Activated CD4-positive, alpha-beta T cell treated with anti-CD3 and anti-CD28 coated beads, Interleukin-2, amount 10 ng/mL, durations not matched to agents 7 days and 5 days (primary cell): ENCODE measurements at regions not wholly inside any gene's neighbourhood (a gene's known extent, or its start where the extent isn't known, plus 50 kb on each side); places are given as distances from the start of the nearest gene placed in this dataset.

Experiments
- CTCF ChIA-PET: fragments of 350-600 bp; sonication (Branson Sonifier 250); formaldehyde crosslinking; loops from one replicate; lab custom pipeline; 2021; ENCODE audit warnings: antibody characterized with exemption; lab: Charles Lee
- POLR2A ChIA-PET: fragments of 350-600 bp; sonication (Branson Sonifier 250); formaldehyde crosslinking; loops from one replicate; lab custom pipeline; 2021; ENCODE audit warnings: antibody characterized with exemption; lab: Charles Lee
- DNase-seq: peaks from one replicate; pipeline ENCODE4 v3.0.0-alpha.2; 2020
- H3K27ac Mint-ChIP-seq: one replicate; pipeline ENCODE4 v1.8.0; 2021; ENCODE audit warnings: mild to moderate bottlenecking, moderate library complexity, mixed read lengths
- H3K27me3 Mint-ChIP-seq: one replicate; pipeline ENCODE4 v1.8.0; 2021; ENCODE audit warnings: mixed read lengths
- H3K36me3 Mint-ChIP-seq: one replicate; pipeline ENCODE4 v1.8.0; 2021; ENCODE audit warnings: low read depth, mixed read lengths
- H3K4me1 Mint-ChIP-seq: one replicate; pipeline ENCODE4 v1.8.0; 2021; ENCODE audit warnings: mixed read lengths
- H3K4me3 Mint-ChIP-seq: one replicate; pipeline ENCODE4 v1.8.0; 2021; ENCODE audit warnings: mild to moderate bottlenecking, moderate library complexity, mixed read lengths
- H3K9me3 Mint-ChIP-seq: one replicate; pipeline ENCODE4 v1.8.0; 2021; ENCODE audit warnings: mixed read lengths

DNA sequence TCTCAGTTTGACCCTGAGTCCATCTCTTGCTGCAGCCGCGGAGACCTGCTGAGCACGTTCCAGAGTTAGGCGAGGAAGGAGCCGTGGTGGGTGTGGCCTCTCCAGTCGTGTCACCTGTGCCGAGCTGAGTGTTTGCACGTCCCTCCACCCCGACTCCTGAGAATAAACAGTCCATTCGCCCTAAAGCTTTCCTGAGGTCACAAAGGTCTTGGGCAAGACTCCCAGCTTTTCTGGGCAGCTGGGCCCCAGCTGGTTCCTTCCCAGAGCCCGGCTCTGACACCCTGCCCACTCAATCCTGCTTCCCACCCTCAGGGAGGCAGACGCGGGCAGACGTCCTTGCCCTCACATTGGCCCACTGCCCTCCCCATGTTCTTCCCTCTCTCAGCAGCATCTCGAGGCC is 142.2 kb downstream of the KCTD15 start:
- CTCF ChIA-PET, result no interaction called here

DNA sequence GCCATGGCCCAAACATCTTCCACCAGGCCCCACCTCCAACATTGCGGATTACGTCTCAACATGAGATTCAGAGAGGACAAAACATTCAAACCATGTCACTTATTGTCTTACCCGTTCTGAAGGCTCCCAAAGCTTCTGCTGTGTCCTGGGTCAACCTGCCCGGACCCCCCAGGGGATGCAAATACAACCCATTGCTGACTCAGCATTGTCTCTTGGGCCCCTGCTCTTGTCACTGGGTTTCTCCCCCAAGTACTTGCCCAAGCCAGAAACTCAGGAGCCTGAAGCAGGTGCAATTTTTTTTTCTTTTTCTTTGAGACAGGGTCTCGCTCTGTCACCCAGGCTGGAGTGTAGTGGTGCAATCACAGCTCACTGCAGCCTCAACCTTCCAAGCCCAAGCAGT is 144.5 kb downstream of the KCTD15 start:
- no peak for DNase-seq
- no peaks in the 10 kb centered on the region for H3K36me3 Mint-ChIP-seq
- H3K4me1 Mint-ChIP-seq, result no peaks in the 10 kb centered on the region
- ChIA-PET POLR2A (no interaction called here), CTCF (no interaction called here)
- H3K27ac Mint-ChIP-seq, result no peak overlapping the region
- H3K9me3 Mint-ChIP-seq, result no peaks in the 10 kb centered on the region
- no peak overlapping the region for H3K4me3 Mint-ChIP-seq
- no peaks in the 10 kb centered on the region for H3K27me3 Mint-ChIP-seq

More for the DNA sequence above, 142.2 kb downstream of the KCTD15 start:
- Mint-ChIP-seq H3K27me3 (no peaks in the 10 kb centered on the region), H3K4me1 (no peaks in the 10 kb centered on the region), H3K27ac (no peak overlapping the region), H3K4me3 (no peak overlapping the region), H3K9me3 (peaks cover 2% of the 10 kb centered on the region), H3K36me3 (no peaks in the 10 kb centered on the region)
- no peak for DNase-seq
- POLR2A ChIA-PET, result no interaction called here

DNA sequence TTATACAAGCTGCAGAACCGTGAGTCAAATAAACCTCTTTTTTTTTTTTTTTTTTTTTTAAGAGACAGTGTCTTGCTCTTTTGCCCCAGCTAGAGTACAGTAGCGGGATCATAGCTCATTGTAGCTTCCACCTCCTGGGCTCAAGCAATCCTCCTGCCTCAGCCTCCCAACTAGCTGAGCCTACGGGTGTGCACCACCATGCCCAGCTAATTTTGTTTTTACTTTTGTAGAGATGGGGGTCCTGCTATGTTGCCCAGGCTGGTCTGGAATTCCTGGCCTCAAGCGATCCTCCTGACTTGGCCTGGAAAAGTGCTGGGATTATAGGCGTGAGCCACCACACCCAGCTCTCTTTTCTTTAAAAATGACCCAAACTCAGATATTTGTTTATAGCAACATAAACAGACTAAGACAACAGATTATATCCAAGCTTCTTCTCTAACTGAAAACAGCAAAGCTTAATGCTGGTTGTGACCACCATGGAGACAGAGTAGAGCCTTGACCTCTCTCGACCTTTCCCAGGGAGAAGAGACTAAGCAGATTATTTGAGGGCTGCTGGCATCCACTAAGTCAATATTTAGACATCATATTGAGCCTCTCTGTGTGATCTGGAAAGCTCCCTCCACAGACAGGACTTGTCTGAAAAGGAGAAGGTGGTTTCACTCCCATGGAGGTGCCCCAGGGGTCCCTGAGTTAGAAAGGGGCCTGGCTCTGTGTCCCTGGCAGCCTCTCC is 150.0 kb downstream of the KCTD15 start:
- CTCF ChIA-PET, result interaction anchor here (0.6 to 1.7 kb wide), 3 partner anchors 11 to 66 kb away, joined by 3 to 6 read pairs (median 4); no protein-coding TSS in a partner anchor
- DNase-seq, result no peak
- H3K9me3 Mint-ChIP-seq, result no peaks in the 10 kb centered on the region
- no peak overlapping the region for H3K27ac Mint-ChIP-seq
- POLR2A ChIA-PET, result no interaction called here
- no peaks in the 10 kb centered on the region for H3K27me3 Mint-ChIP-seq
- no peaks in the 10 kb centered on the region for H3K4me1 Mint-ChIP-seq
- H3K4me3 Mint-ChIP-seq, result no peak overlapping the region
- H3K36me3 Mint-ChIP-seq, result no peaks in the 10 kb centered on the region

DNA sequence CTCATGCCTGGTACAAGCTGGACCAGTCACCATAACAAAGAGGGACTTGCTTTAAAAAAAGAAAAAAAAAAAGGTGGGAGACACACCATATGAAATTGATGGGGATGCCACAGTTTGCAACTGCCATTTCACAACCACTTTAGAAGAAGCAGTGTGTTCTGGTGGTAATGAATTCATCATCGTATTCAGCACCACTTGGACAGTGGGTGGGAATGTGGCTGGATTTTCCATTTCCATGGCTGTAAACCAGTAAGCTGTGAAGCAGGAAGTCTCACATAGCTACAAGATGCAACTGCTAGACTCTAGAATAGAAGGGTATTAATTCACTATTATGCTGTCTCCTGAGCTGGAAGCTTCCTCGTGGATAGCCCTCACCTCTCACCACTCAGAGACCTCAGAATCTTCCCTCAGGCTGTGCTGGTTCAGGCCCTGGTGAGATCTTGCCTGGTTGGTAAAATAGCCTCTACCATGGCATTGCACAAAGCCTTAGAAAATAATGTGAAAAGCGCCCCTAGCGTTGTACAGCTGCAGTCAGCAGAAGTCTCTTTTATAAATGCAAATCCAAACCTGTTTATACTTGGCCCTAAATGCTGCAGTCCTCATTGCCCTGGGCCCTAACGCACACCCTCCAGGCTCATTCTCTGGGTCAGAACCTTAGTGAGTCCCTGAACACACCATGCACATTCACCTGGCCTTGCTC is 150.7 kb downstream of the KCTD15 start:
- no peak overlapping the region for H3K4me3 Mint-ChIP-seq
- no peak for DNase-seq
- H3K9me3 Mint-ChIP-seq, result no peaks in the 10 kb centered on the region
- H3K4me1 Mint-ChIP-seq, result no peaks in the 10 kb centered on the region
- no peaks in the 10 kb centered on the region for H3K27me3 Mint-ChIP-seq
- no peaks in the 10 kb centered on the region for H3K36me3 Mint-ChIP-seq
- ChIA-PET POLR2A (no interaction called here), CTCF (interaction anchor here (0.8 kb wide), 1 partner anchor 38 kb away, joined by 3 read pairs; no protein-coding TSS in a partner anchor)
- H3K27ac Mint-ChIP-seq, result no peak overlapping the region

DNA sequence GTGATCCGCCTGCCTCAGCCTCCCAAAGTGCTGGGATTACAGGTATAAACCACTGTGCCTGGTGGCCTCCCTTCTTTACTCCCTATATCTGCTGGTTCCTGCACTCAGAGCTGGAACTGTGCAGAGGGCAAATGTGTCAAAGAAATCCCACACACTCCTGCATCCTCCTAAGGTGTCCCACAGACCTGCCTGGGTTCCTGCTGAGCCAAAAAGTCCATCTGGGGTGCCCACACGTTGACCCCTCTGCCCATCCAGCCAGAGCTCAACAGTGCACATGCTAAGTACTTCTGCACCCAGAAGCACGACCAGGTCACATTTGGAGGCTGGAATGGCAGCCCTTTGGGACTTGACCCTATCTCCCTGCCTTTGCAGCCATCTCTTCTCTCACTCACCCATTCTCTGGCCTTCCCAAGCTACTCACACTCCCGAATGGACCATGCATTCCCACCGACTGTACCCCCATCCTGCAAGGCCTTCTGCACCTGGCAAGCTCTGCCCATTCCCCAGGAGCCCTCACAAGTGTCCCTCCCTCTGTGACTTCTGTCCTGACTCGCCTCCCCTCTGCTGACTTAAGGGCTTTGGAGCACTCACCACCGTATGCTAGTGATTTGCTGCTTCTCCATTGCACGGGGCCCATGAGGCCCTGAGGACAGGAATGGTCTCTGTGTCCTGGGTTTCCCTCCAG is 152.1 kb downstream of the KCTD15 start:
- H3K4me1 Mint-ChIP-seq, result no peaks in the 10 kb centered on the region
- POLR2A ChIA-PET, result no interaction called here
- CTCF ChIA-PET, result no interaction called here
- no peaks in the 10 kb centered on the region for H3K36me3 Mint-ChIP-seq
- no peaks in the 10 kb centered on the region for H3K27me3 Mint-ChIP-seq
- no peak overlapping the region for H3K4me3 Mint-ChIP-seq
- DNase-seq, result no peak
- no peak overlapping the region for H3K27ac Mint-ChIP-seq
- H3K9me3 Mint-ChIP-seq, result no peaks in the 10 kb centered on the region

DNA sequence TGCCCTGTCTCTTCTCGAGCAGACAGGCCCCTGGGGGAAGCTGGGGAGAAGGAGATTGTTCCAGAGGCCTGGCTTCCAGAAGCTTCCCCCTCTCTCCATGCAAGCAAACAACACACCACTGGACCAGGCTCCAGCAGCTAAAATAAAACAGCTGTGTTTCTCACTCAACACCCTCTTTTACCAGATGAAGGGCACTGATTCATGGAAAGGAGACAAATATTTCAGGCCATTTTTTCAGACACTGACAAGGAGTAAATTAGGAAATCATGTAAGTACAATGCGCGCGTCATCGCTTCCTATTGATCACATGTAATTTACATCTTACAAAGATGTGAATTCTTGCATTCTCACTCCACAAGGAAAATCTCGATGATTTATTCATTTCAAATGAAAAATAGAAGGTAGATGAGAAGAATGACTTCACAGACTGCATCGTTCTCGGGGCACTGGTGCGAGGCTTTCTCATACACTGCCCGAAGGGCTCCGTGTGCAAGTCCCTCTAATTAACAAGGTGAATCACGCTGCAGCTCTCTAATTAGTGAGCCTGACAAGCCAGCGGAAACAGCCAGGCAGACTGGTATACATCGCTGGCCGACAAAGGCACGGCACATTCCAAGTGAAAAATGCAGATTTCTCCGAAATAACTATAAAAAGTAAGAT is 153.6 kb downstream of the KCTD15 start:
- ChIA-PET POLR2A (no interaction called here), CTCF (no interaction called here)
- Mint-ChIP-seq H3K9me3 (no peaks in the 10 kb centered on the region), H3K27ac (no peak overlapping the region), H3K4me1 (no peaks in the 10 kb centered on the region), H3K4me3 (no peak overlapping the region), H3K27me3 (no peaks in the 10 kb centered on the region), H3K36me3 (no peaks in the 10 kb centered on the region)
- no peak for DNase-seq

DNA sequence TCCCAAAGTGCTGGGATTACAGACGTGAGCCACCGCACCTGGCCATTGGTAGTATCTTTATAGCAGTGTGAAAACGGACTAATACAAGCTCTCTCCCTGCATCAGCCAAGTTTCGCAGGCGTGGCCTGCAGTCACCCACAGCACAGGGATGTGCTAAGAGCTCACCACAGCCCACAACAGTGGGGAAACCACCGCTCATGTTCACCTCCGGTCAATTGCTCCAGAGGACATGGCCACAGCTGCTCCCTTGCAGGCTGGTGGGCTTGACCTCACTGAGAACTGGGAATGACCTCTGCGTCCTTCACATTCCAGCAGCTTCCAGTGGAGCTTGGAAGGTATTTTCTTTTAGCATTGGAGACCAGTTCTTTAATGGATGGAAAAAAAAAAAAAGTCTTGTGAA is 156.4 kb downstream of the KCTD15 start:
- DNase-seq, result no peak
- POLR2A ChIA-PET, result no interaction called here
- H3K36me3 Mint-ChIP-seq, result no peaks in the 10 kb centered on the region
- no peaks in the 10 kb centered on the region for H3K9me3 Mint-ChIP-seq
- H3K4me1 Mint-ChIP-seq, result no peaks in the 10 kb centered on the region
- no peaks in the 10 kb centered on the region for H3K27me3 Mint-ChIP-seq
- CTCF ChIA-PET, result no interaction called here
- no peak overlapping the region for H3K4me3 Mint-ChIP-seq
- no peak overlapping the region for H3K27ac Mint-ChIP-seq

DNA sequence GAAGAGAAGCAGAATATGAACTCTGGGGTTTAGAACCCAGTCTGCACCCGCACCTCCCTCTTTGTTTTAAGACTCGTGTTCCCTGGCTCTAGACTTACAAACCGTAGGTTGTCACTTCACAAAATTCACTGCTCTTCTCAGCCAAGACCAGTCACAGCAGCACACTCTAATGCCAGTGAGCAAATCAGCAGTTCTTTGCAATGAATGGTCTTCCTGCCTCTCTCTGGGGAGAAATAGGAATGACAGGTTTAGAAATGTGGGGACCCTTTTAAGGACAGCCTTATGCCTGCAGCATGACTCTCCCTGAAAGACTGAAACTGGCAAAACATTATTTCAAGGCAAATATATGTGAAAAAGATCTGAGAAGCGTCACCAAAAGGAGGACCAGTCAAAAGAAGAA is 156.9 kb downstream of the KCTD15 start:
- Mint-ChIP-seq H3K27ac (no peak overlapping the region), H3K36me3 (no peaks in the 10 kb centered on the region), H3K4me1 (no peaks in the 10 kb centered on the region), H3K4me3 (no peak overlapping the region), H3K27me3 (no peaks in the 10 kb centered on the region), H3K9me3 (no peaks in the 10 kb centered on the region)
- ChIA-PET CTCF (no interaction called here), POLR2A (no interaction called here)
- DNase-seq, result no peak

DNA sequence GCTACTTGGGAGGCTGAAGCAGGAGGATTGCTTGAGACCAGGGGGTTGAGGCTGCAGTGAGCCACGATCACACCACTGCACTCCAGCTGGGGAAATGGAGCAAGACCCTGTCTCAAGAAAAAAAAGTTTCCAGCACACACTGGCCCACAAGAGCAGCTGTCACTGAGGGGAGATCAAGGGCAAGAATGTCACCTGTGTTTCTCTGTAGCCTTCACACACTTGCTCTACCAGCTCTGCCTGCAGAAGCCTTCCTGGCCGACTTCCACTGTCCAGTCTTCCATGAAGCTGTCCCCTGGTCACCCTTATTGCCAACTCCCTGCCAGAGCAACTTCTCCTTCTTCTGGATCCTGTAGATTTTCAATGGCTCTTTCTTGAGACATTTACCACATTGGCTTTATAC is 158.0 kb downstream of the KCTD15 start:
- no peaks in the 10 kb centered on the region for H3K4me1 Mint-ChIP-seq
- H3K9me3 Mint-ChIP-seq, result no peaks in the 10 kb centered on the region
- ChIA-PET CTCF (interaction anchor here (0.6 kb wide), 1 partner anchor 45 kb away, joined by 3 read pairs; no protein-coding TSS in a partner anchor), POLR2A (no interaction called here)
- H3K27ac Mint-ChIP-seq, result no peak overlapping the region
- no peaks in the 10 kb centered on the region for H3K36me3 Mint-ChIP-seq
- no peaks in the 10 kb centered on the region for H3K27me3 Mint-ChIP-seq
- H3K4me3 Mint-ChIP-seq, result no peak overlapping the region
- DNase-seq, result no peak

DNA sequence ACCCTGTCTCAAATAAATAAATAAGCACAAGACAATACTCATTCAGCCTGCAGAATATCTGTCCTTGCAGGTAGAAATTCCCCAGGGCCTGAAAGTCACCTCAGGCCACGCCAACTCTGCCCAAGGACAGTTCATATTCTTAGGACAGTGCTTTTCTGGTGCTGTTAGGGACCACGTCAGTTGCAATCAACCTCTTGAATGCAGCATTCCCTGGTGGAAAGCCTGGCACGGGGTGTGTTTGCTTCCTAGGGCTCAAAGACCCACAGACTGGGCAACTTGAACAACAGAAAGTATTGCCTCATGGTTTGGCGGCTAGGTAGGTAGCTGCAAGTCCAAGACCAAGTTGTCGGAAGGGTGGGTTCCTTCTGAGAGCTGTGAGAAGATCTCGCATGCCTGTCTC is 160.3 kb downstream of the KCTD15 start:
- Mint-ChIP-seq H3K36me3 (no peaks in the 10 kb centered on the region), H3K4me3 (no peak overlapping the region), H3K9me3 (no peaks in the 10 kb centered on the region), H3K4me1 (no peaks in the 10 kb centered on the region), H3K27me3 (no peaks in the 10 kb centered on the region), H3K27ac (no peak overlapping the region)
- no peak for DNase-seq
- ChIA-PET CTCF (no interaction called here), POLR2A (no interaction called here)

DNA sequence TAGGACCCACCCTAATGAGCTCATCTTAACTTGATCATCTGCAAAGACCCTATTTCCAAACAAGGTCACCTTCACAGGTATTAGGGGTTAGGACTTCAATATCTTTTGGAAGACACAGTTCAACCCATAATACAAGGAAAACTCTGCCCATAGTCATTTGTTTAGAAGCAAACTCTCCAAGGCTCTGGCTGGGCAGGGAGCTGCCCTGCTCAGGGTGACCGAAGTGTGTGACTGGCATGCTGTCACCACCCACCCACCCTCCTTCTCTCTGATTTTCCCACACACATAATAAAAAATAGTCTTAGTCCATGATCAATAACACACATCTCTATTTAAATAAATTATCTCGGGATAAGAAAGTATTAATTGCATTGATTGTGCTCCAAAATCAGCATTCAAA is 161.1 kb downstream of the KCTD15 start:
- H3K4me1 Mint-ChIP-seq, result no peaks in the 10 kb centered on the region
- no peaks in the 10 kb centered on the region for H3K27me3 Mint-ChIP-seq
- no peak for DNase-seq
- no peaks in the 10 kb centered on the region for H3K9me3 Mint-ChIP-seq
- ChIA-PET POLR2A (no interaction called here), CTCF (interaction anchor here (0.6 kb wide), 1 partner anchor 599 kb away, joined by 3 read pairs; no protein-coding TSS in a partner anchor)
- H3K27ac Mint-ChIP-seq, result no peak overlapping the region
- no peaks in the 10 kb centered on the region for H3K36me3 Mint-ChIP-seq
- H3K4me3 Mint-ChIP-seq, result no peak overlapping the region

DNA sequence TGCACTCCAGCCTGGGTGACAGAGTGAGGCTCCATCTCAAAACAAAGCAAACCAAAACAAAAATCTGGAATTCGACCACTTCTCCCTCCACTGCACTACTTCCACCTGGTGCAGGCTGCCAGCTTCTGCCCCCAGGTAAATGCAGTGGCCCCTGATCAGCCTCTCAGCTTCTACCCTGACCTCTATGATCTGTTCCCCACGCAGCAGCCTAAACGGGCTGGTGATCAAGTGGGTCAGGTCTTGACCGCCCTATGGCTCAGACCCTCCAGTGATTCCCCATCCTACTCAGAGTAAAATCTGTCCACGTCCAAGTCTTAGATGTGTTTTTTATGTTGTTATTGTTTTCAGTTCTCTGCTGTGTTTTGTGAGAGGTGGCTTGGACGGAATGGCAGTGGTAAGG is 163.9 kb downstream of the KCTD15 start:
- no peak overlapping the region for H3K27ac Mint-ChIP-seq
- ChIA-PET CTCF (no interaction called here), POLR2A (no interaction called here)
- no peaks in the 10 kb centered on the region for H3K36me3 Mint-ChIP-seq
- H3K4me3 Mint-ChIP-seq, result no peak overlapping the region
- no peaks in the 10 kb centered on the region for H3K4me1 Mint-ChIP-seq
- H3K27me3 Mint-ChIP-seq, result no peaks in the 10 kb centered on the region
- DNase-seq, result no peak
- H3K9me3 Mint-ChIP-seq, result no peaks in the 10 kb centered on the region

DNA sequence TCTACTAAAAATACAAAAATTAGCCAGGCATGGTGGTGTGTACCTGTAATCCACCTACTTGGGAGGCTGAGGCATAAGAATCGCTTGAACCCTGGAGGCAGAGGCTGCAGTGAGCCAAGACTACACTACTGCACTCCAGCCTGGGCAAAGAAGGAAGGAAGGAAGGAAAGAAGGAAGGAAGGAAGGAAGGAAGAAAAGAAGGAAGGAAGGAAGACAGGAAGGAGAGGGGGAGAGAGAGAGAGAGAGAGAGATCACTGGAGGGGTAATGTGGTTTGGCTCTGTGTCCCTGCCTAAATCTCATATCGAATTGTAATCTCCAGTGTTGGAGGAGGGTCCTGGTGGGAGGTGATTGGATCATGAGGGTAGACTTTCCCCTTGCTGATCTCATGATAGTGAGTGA is 165.5 kb downstream of the KCTD15 start:
- no peak overlapping the region for H3K27ac Mint-ChIP-seq
- DNase-seq, result no peak
- H3K9me3 Mint-ChIP-seq, result peaks cover 4% of the 10 kb centered on the region
- no peaks in the 10 kb centered on the region for H3K36me3 Mint-ChIP-seq
- H3K4me1 Mint-ChIP-seq, result no peaks in the 10 kb centered on the region
- peaks cover 5% of the 10 kb centered on the region for H3K27me3 Mint-ChIP-seq
- CTCF ChIA-PET, result no interaction called here
- POLR2A ChIA-PET, result no interaction called here
- no peak overlapping the region for H3K4me3 Mint-ChIP-seq
